ENCODE measurements at regions not wholly inside any gene's neighbourhood (a gene's known extent, or its start where the extent isn't known, plus 50 kb on each side); places are given as distances from the start of the nearest gene placed in this dataset.

GRCh38 chr4:86530183-86530582 lies 63.9 kb upstream of the PTPN13 start:
- TF ChIP-seq POLR2AphosphoS5 (IDR thresholded peaks at IDR 0.05; ENCODE audit: low read depth, low read length) (no peak), POLR2A (IDR thresholded peaks at IDR 0.05; ENCODE audit: low read depth, low read length) (no peak), PAX5 (IDR thresholded peaks at IDR 0.05; ENCODE audit: insufficient read depth, low read length, severe bottlenecking) (no peak), POU2F2 (IDR thresholded peaks at IDR 0.05; ENCODE audit: low read depth, low read length) (no peak), TAF1 (IDR thresholded peaks at IDR 0.05; ENCODE audit: low read depth, low read length) (no peak)
